IMR-90 (cell line): ENCODE measurements at regions not wholly inside any gene's neighbourhood (a gene's known extent, or its start where the extent isn't known, plus 50 kb on each side); places are given as distances from the start of the nearest gene placed in this dataset.

Experiments used
- ATAC-seq: fragments of 200-7000 bp; cut with Tn5 transposase; 2 replicates; pipeline ENCODE4 v1.9.1; 2020; ENCODE audit warnings: low read depth, mild to moderate bottlenecking, moderate library complexity
- BruUV-seq: library from RNA; stranded (reverse); fragments of 400-500 nt; replicated peaks from 2 replicates; lab custom pipeline; 2021; lab: Mats Ljungman, UMichigan
- CTCF ChIA-PET: fragments of 300-600 bp; formaldehyde crosslinking; extraction: SDS; loops from one replicate; lab custom pipeline; 2021; ENCODE audit warnings: antibody characterized with exemption; lab: Yijun Ruan, JAX
- POLR2A ChIA-PET: fragments of 300-600 bp; sonication (Branson Sonifier 250); formaldehyde crosslinking; loops from one replicate; lab custom pipeline; 2022; ENCODE audit warnings: antibody characterized with exemption; ENCODE audit not compliant: unreplicated experiment; lab: Charles Lee
- DNase-seq: peaks from one replicate; pipeline ENCODE4 v3.0.0; 2013
- H2AFZ ChIP-seq: replicated peaks from 2 replicates; pipeline ENCODE3; 2013; ENCODE audit warnings: low read length, mild to moderate bottlenecking; ENCODE audit not compliant: poor library complexity
- H2AK5ac ChIP-seq: 2 replicates; pipeline ENCODE4 v1.6.1; 2013; ENCODE audit warnings: low read depth, low read length, inconsistent platforms
- H2AK9ac ChIP-seq: replicated peaks from 2 replicates; pipeline ENCODE3; 2013; ENCODE audit warnings: mild to moderate bottlenecking, low read depth, low read length, moderate library complexity; ENCODE audit not compliant: poor library complexity
- H2BK120ac ChIP-seq: 2 replicates; pipeline ENCODE4 v1.6.1; 2013; ENCODE audit warnings: low read depth, low read length, inconsistent platforms
- H2BK15ac ChIP-seq: 3 replicates; pipeline ENCODE4 v1.6.1; 2013; ENCODE audit warnings: low read depth, low read length, inconsistent platforms
- H2BK20ac ChIP-seq: 2 replicates; pipeline ENCODE4 v1.6.1; 2013; ENCODE audit warnings: low read depth, mild to moderate bottlenecking, inconsistent platforms, low read length, moderate library complexity
- H2BK5ac ChIP-seq: 2 replicates; pipeline ENCODE4 v1.6.1; 2013; ENCODE audit warnings: mild to moderate bottlenecking, low read depth, low read length, inconsistent platforms; ENCODE audit not compliant: poor library complexity, severe bottlenecking
- H3K14ac ChIP-seq: replicated peaks from 2 replicates; pipeline ENCODE4 v1.6.1; 2013; ENCODE audit warnings: low read depth, low read length, inconsistent platforms
- H3K18ac ChIP-seq: 2 replicates; pipeline ENCODE4 v1.6.1; 2013; ENCODE audit warnings: low read depth, low read length, control low read depth
- H3K23ac ChIP-seq: 2 replicates; pipeline ENCODE4 v1.6.1; 2013; ENCODE audit warnings: low read depth, low read length, inconsistent platforms
- H3K27ac ChIP-seq: 2 replicates; pipeline ENCODE4 v1.5.1; 2013; ENCODE audit warnings: mild to moderate bottlenecking, control low read depth, low read length; ENCODE audit not compliant: insufficient read depth
- H3K27me3 ChIP-seq: 2 replicates; pipeline ENCODE4 v1.6.1; 2013; ENCODE audit warnings: low read length; ENCODE audit not compliant: control insufficient read depth, insufficient read depth
- H3K36me3 ChIP-seq: 2 replicates; pipeline ENCODE4 v1.6.1; 2013; ENCODE audit warnings: low read length, mixed read lengths; ENCODE audit not compliant: control insufficient read depth, insufficient read depth
- H3K4ac ChIP-seq: 2 replicates; pipeline ENCODE4 v1.6.1; 2013; ENCODE audit warnings: low read depth, low read length, inconsistent platforms
- H3K4me1 ChIP-seq: 2 replicates; pipeline ENCODE4 v1.6.1; 2013; ENCODE audit warnings: low read length, mixed read lengths; ENCODE audit not compliant: control insufficient read depth, insufficient read depth
- H3K4me2 ChIP-seq: 2 replicates; pipeline ENCODE4 v1.6.1; 2013; ENCODE audit warnings: low read depth, mild to moderate bottlenecking, control low read depth, low read length, moderate library complexity
- H3K4me3 ChIP-seq: 2 replicates; pipeline ENCODE4 v1.5.1; 2013; ENCODE audit warnings: low read depth, mild to moderate bottlenecking, control low read depth, low read length, moderate library complexity; ENCODE audit not compliant: insufficient read depth
- H3K56ac ChIP-seq: 2 replicates; pipeline ENCODE4 v1.6.1; 2013; ENCODE audit warnings: low read length, inconsistent platforms; ENCODE audit not compliant: insufficient read depth; ENCODE audit errors: extremely low read depth
- H3K79me1 ChIP-seq, 2 experiments: 2 replicates each; pipeline ENCODE4 v1.6.1; 2013; ENCODE audit warnings: low read length in 2 of 2, inconsistent platforms in 1 of 2, low read depth in 1 of 2
- H3K9ac ChIP-seq: 2 replicates; pipeline ENCODE4 v1.6.1; 2013; ENCODE audit warnings: low read depth, low read length, control low read depth
- H3K9me1 ChIP-seq: 2 replicates; pipeline ENCODE4 v1.6.1; 2013; ENCODE audit warnings: low read length, inconsistent platforms; ENCODE audit not compliant: insufficient read depth
- H3K9me3 ChIP-seq: 2 replicates; pipeline ENCODE4 v1.6.1; 2013; ENCODE audit warnings: low read length; ENCODE audit not compliant: control insufficient read depth, insufficient read depth
- H4K20me1 ChIP-seq: 2 replicates; pipeline ENCODE4 v1.6.1; 2013; ENCODE audit warnings: low read length, inconsistent platforms; ENCODE audit not compliant: insufficient read depth
- H4K5ac ChIP-seq: 2 replicates; pipeline ENCODE4 v1.6.1; 2013; ENCODE audit warnings: mild to moderate bottlenecking, low read depth, low read length, control low read depth
- H4K8ac ChIP-seq, 2 experiments: 2 replicates each; pipeline ENCODE4 v1.6.1; 2013; ENCODE audit warnings: low read depth in 2 of 2, low read length in 2 of 2, control low read depth in 1 of 2, inconsistent platforms in 1 of 2
- H4K91ac ChIP-seq: 2 replicates; pipeline ENCODE4 v1.6.1; 2013; ENCODE audit warnings: low read depth, low read length, inconsistent platforms; ENCODE audit not compliant: insufficient read depth
- BHLHE40 ChIP-seq: fragments of 150-350 bp; IDR thresholded peaks from 2 replicates; pipeline ENCODE4 v1.6.1; 2016; ENCODE audit warnings: mild to moderate bottlenecking, low read depth, low read length
- CEBPB ChIP-seq: IDR thresholded peaks from 2 replicates; pipeline ENCODE4 v1.6.1; 2012; ENCODE audit warnings: low read depth, low read length, improper control_type of control experiment
- CHD1 ChIP-seq: IDR thresholded peaks from 2 replicates; pipeline ENCODE4 v1.6.1; 2012; ENCODE audit warnings: low read depth, low read length, improper control_type of control experiment
- FOS ChIP-seq: fragments of 150-350 bp; IDR thresholded peaks from 2 replicates; pipeline ENCODE4 v1.6.1; 2016; ENCODE audit warnings: low read depth, low read length
- MAFK ChIP-seq: IDR thresholded peaks from 2 replicates; pipeline ENCODE4 v1.6.1; 2012; ENCODE audit warnings: low read depth, low read length, improper control_type of control experiment
- MAZ ChIP-seq: IDR thresholded peaks from 2 replicates; pipeline ENCODE4 v1.6.1; 2012; ENCODE audit warnings: low read depth, mild to moderate bottlenecking, low read length, improper control_type of control experiment, moderate library complexity, borderline replicate concordance
- MXI1 ChIP-seq: IDR thresholded peaks from 2 replicates; pipeline ENCODE4 v1.6.1; 2012; ENCODE audit warnings: low read depth, mild to moderate bottlenecking, low read length, moderate library complexity, borderline replicate concordance
- NFE2L2 ChIP-seq: fragments of 150-350 bp; IDR thresholded peaks from 2 replicates; pipeline ENCODE4 v1.6.1; 2016; ENCODE audit warnings: low read depth, mild to moderate bottlenecking, low read length
- POLR2A ChIP-seq: IDR thresholded peaks from 2 replicates; pipeline ENCODE4 v1.6.1; 2012; ENCODE audit warnings: mild to moderate bottlenecking, low read depth, low read length
- RFX5 ChIP-seq: IDR thresholded peaks from 2 replicates; pipeline ENCODE4 v1.8.0; 2012; ENCODE audit warnings: low read depth, mild to moderate bottlenecking, low read length, moderate library complexity
- SMC3 ChIP-seq: fragments of 150-350 bp; IDR thresholded peaks from 2 replicates; pipeline ENCODE4 v1.6.1; 2016; ENCODE audit warnings: low read depth, mild to moderate bottlenecking, antibody characterized with exemption, low read length, moderate library complexity
- WGBS, 2 experiments: methylation state at CpG; one replicate each; pipeline versions ENCODE4 v1.1.5 to v1.1.7; 2013; ENCODE audit warnings: missing lambda C conversion rate in 2 of 2; ENCODE audit not compliant: insufficient read length in 1 of 2; ENCODE audit errors: extremely low coverage in 2 of 2; 5-methylcytosine and 5-hydroxymethylcytosine counted together
- dilution Hi-C: fragments of 300-500 bp; cut with HindIII; formaldehyde crosslinking; loops from one replicate; pipeline ENCODE4 v1.14.3; 2018; ENCODE audit warnings: low sequenced_read_pairs; ENCODE audit not compliant: unreplicated experiment
- in situ Hi-C: fragments of 300-500 bp; cut with MboI; formaldehyde crosslinking; loops from 3 replicates; pipeline ENCODE4 v1.14.3; 2019; ENCODE audit warnings: low sequenced_read_pairs, inconsistent platforms, mixed read lengths
- intact Hi-C: fragments of 100-400 bp; cut with micrococcal nuclease; formaldehyde crosslinking; loops from 2 replicates; pipeline ENCODE4 v1.10.0; 2022
- TF ChIP-seq, protein P1 (sequence below): fragments of 150-350 bp; IDR thresholded peaks from 2 replicates; pipeline ENCODE4 v1.6.1; 2017; ENCODE audit warnings: mild to moderate bottlenecking, antibody characterized with exemption, low read length, low read depth
- TF ChIP-seq, protein P2 (sequence below): conservative IDR thresholded peaks from 2 replicates; pipeline ENCODE4 v1.5.1; 2012; ENCODE audit warnings: mild to moderate bottlenecking, low read depth, low read length, improper control_type of control experiment
- TF ChIP-seq, protein P3 (sequence below): fragments of 150-350 bp; IDR thresholded peaks from 2 replicates; pipeline ENCODE4 v1.6.1; 2016; ENCODE audit warnings: low read depth, mild to moderate bottlenecking, low read length, moderate library complexity, borderline replicate concordance

DNA sequence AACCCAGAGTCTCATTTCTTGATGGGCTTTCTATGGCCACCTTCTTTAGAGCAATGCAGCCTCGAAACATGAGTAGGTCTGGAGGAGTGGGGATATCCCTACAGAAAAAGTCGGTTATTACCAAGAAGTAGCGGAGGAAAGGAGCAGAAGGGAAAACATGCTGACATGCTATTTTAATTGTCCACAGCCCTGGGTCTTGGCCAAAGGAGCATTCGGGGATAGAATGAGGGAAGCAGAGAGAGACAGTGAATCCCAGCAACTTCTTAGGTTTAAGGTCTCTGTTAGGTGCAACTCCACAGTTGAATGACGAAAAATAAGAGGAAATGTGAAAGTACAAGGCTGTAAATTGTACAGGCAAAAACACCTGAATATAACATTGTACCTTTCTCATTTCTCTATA, 506.7 kb upstream of the CDH18 start:
- no peaks in the 10 kb centered on the region for H3K79me1 ChIP-seq
- peaks cover 1% of the 10 kb centered on the region; the same call in 1 of the 2 replicates for H3K9me3 ChIP-seq
- no peak overlapping the region for H2BK15ac ChIP-seq
- H3K27ac ChIP-seq = no peak overlapping the region
- no peaks in the 10 kb centered on the region for H3K27me3 ChIP-seq
- H4K8ac ChIP-seq = no peak overlapping the region
- no peak overlapping the region for H3K14ac ChIP-seq
- H4K20me1 ChIP-seq = no peaks in the 10 kb centered on the region
- no peaks in the 10 kb centered on the region for H3K9me1 ChIP-seq
- CTCF ChIA-PET = no interaction called here
- no peak overlapping the region for H2AK5ac ChIP-seq
- no peak overlapping the region for H3K18ac ChIP-seq
- no peak overlapping the region for H3K23ac ChIP-seq
- intact Hi-C loops (no loop called here), in situ Hi-C loops (no loop called here), dilution Hi-C loops (no loop called here)
- H3K9ac ChIP-seq = no peak overlapping the region
- H3K4me3 ChIP-seq = no peak overlapping the region
- no peak overlapping the region for H3K56ac ChIP-seq
- H2BK120ac ChIP-seq = no peak overlapping the region
- ATAC-seq = no peak
- no peak overlapping the region for H2AK9ac ChIP-seq
- no TSS peak for BruUV-seq
- no peak overlapping the region for H4K5ac ChIP-seq
- no peak overlapping the region for H2BK20ac ChIP-seq
- POLR2A ChIA-PET = no interaction called here
- no CpG with 5 or more reads among the region's 5 CpGs for WGBS, 2 experiments
- TF ChIP-seq POLR2A = no peak
- no peak for TF ChIP-seq FOS
- no peak for TF ChIP-seq CHD1
- TF ChIP-seq, protein P1, sequence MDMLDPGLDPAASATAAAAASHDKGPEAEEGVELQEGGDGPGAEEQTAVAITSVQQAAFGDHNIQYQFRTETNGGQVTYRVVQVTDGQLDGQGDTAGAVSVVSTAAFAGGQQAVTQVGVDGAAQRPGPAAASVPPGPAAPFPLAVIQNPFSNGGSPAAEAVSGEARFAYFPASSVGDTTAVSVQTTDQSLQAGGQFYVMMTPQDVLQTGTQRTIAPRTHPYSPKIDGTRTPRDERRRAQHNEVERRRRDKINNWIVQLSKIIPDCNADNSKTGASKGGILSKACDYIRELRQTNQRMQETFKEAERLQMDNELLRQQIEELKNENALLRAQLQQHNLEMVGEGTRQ = no peak
- TF ChIP-seq BHLHE40 = no peak
- TF ChIP-seq MAZ = no peak
- TF ChIP-seq, protein P2, sequence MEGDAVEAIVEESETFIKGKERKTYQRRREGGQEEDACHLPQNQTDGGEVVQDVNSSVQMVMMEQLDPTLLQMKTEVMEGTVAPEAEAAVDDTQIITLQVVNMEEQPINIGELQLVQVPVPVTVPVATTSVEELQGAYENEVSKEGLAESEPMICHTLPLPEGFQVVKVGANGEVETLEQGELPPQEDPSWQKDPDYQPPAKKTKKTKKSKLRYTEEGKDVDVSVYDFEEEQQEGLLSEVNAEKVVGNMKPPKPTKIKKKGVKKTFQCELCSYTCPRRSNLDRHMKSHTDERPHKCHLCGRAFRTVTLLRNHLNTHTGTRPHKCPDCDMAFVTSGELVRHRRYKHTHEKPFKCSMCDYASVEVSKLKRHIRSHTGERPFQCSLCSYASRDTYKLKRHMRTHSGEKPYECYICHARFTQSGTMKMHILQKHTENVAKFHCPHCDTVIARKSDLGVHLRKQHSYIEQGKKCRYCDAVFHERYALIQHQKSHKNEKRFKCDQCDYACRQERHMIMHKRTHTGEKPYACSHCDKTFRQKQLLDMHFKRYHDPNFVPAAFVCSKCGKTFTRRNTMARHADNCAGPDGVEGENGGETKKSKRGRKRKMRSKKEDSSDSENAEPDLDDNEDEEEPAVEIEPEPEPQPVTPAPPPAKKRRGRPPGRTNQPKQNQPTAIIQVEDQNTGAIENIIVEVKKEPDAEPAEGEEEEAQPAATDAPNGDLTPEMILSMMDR = no peak
- TF ChIP-seq RFX5 = no peak
- no peak for TF ChIP-seq SMC3
- TF ChIP-seq MAFK = no peak
- TF ChIP-seq CEBPB = no peak
- TF ChIP-seq MXI1 = no peak
- TF ChIP-seq, protein P3, sequence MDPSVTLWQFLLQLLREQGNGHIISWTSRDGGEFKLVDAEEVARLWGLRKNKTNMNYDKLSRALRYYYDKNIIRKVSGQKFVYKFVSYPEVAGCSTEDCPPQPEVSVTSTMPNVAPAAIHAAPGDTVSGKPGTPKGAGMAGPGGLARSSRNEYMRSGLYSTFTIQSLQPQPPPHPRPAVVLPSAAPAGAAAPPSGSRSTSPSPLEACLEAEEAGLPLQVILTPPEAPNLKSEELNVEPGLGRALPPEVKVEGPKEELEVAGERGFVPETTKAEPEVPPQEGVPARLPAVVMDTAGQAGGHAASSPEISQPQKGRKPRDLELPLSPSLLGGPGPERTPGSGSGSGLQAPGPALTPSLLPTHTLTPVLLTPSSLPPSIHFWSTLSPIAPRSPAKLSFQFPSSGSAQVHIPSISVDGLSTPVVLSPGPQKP = no peak
- no peak for TF ChIP-seq NFE2L2
- H2AFZ ChIP-seq = no peak overlapping the region
- no peak overlapping the region for H3K4ac ChIP-seq
- no peak overlapping the region for H3K4me2 ChIP-seq
- DNase-seq = no peak
- no peaks in the 10 kb centered on the region for H3K36me3 ChIP-seq
- no peak overlapping the region for H2BK5ac ChIP-seq
- no peak overlapping the region for H4K91ac ChIP-seq
- no peaks in the 10 kb centered on the region for H3K4me1 ChIP-seq
